Brain microvascular endothelial cell (primary cell): ENCODE measurements at regions not wholly inside any gene's neighbourhood (a gene's known extent, or its start where the extent isn't known, plus 50 kb on each side); places are given as distances from the start of the nearest gene placed in this dataset.

Experiments used
- DNase-seq: peaks from one replicate; pipeline ENCODE4 v3.0.0-alpha.2; 2020
- H3K27ac ChIP-seq: fragments of 250-450 bp; sonication (Bioruptor Pico); 2 replicates; pipeline ENCODE4 v1.5.1; 2020; ENCODE audit warnings: mild to moderate bottlenecking, moderate library complexity
- H3K27me3 ChIP-seq: fragments of 250-450 bp; sonication (Bioruptor Pico); replicated peaks from 2 replicates; pipeline ENCODE4 v1.5.1; 2020; ENCODE audit warnings: mild to moderate bottlenecking
- H3K36me3 ChIP-seq: fragments of 250-450 bp; sonication (Bioruptor Pico); replicated peaks from 2 replicates; pipeline ENCODE4 v1.5.1; 2020; ENCODE audit warnings: mild to moderate bottlenecking
- H3K4me3 ChIP-seq: 2 replicates; pipeline ENCODE4 v1.5.1; 2011; ENCODE audit warnings: low read depth, mild to moderate bottlenecking, control low read depth, low read length, moderate library complexity
- in situ Hi-C: cut with HindIII; loops from 2 replicates; pipeline ENCODE4 v1.10.0; 2017; ENCODE audit warnings: low sequenced_read_pairs, low pct_ligation_motif_present
- TF ChIP-seq, protein P1 (sequence below): IDR thresholded peaks from 2 replicates; pipeline ENCODE4 v1.5.1; 2011; ENCODE audit warnings: low read depth, mild to moderate bottlenecking, moderate library complexity, low read length, control low read depth, inconsistent platforms; ENCODE audit errors: missing control alignments

GRCh38 chr7:32179567-32179966 lies 109.4 kb upstream of the PDE1C start:
- TF ChIP-seq, protein P1, sequence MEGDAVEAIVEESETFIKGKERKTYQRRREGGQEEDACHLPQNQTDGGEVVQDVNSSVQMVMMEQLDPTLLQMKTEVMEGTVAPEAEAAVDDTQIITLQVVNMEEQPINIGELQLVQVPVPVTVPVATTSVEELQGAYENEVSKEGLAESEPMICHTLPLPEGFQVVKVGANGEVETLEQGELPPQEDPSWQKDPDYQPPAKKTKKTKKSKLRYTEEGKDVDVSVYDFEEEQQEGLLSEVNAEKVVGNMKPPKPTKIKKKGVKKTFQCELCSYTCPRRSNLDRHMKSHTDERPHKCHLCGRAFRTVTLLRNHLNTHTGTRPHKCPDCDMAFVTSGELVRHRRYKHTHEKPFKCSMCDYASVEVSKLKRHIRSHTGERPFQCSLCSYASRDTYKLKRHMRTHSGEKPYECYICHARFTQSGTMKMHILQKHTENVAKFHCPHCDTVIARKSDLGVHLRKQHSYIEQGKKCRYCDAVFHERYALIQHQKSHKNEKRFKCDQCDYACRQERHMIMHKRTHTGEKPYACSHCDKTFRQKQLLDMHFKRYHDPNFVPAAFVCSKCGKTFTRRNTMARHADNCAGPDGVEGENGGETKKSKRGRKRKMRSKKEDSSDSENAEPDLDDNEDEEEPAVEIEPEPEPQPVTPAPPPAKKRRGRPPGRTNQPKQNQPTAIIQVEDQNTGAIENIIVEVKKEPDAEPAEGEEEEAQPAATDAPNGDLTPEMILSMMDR: no peak
- Histone ChIP-seq H3K4me3 (no peak overlapping the region), H3K27ac (no peak overlapping the region), H3K27me3 (no peaks in the 10 kb centered on the region), H3K36me3 (no peaks in the 10 kb centered on the region)
- DNase-seq: no peak
- in situ Hi-C loops: no loop called here

DNA sequence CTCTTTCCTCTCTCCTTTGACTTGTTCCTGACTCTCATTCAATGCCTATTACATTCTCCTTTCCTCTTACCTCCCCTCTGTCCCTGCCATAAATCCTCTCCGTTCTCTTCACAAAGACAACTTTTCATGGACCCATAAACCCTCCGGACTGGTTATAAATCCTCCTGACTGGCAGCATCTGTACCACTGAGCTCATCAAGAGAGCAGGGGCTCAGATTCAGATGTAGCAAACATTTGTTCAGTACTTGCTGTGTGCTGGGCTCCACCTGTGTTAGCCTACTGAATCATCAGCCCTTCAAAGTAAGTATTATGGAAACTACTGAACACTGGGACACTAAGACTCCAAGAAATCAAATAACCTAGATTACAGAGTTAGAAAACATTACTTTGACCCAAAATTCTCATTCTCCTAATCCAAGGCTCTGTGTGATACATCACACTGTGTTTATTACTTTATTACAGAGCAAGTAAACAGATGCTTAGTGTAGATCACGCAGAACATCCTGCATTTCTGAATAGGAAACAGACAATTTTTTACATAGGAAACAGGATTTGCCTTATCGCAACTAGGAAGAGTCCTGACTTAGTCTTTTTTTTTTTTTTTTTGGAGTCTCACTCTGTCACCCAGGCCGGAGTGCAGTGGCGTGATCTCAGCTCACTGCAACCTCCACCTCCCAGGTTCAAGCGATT lies 108.6 kb upstream of the PDE1C start:
- Histone ChIP-seq H3K27me3 (no peaks in the 10 kb centered on the region), H3K36me3 (no peaks in the 10 kb centered on the region), H3K27ac (no peak overlapping the region), H3K4me3 (no peak overlapping the region)
- in situ Hi-C loops: no loop called here
- TF ChIP-seq, protein P1: no peak
- DNase-seq: no peak

DNA sequence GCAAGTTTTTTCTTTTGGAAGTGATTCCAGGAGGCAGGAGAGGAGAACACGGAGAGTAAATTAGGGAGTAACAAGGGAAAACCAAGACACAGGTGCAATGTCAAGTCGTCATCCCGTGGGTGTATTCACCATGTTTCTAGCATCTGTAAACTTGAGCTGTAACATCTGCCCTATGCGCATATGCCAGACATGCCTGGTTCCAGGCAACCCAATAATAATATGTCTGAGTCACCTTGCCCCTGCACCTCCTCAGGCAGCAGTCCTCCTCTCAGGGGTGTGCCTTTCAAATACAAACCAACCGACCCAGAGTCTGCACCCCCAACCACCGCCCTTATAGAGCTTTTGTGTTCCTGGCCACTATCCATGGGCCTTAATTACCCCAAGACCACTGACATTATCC lies 107.0 kb upstream of the PDE1C start:
- in situ Hi-C loops: no loop called here
- Histone ChIP-seq H3K4me3 (no peak overlapping the region), H3K36me3 (no peaks in the 10 kb centered on the region), H3K27ac (no peak overlapping the region), H3K27me3 (no peaks in the 10 kb centered on the region)
- TF ChIP-seq, protein P1: no peak
- no peak for DNase-seq

GRCh38 chr7:32175099-32175498 lies 104.9 kb upstream of the PDE1C start:
- H3K36me3 ChIP-seq: no peaks in the 10 kb centered on the region
- no peak overlapping the region for H3K4me3 ChIP-seq
- H3K27me3 ChIP-seq: no peaks in the 10 kb centered on the region
- TF ChIP-seq, protein P1: no peak
- in situ Hi-C loops: no loop called here
- no peak for DNase-seq
- no peak overlapping the region for H3K27ac ChIP-seq

GRCh38 chr7:32171248-32171647 lies 101.0 kb upstream of the PDE1C start:
- TF ChIP-seq, protein P1: no peak
- Histone ChIP-seq H3K4me3 (no peak overlapping the region), H3K27ac (no peak overlapping the region), H3K27me3 (no peaks in the 10 kb centered on the region), H3K36me3 (no peaks in the 10 kb centered on the region)
- in situ Hi-C loops: no loop called here
- no peak for DNase-seq

DNA sequence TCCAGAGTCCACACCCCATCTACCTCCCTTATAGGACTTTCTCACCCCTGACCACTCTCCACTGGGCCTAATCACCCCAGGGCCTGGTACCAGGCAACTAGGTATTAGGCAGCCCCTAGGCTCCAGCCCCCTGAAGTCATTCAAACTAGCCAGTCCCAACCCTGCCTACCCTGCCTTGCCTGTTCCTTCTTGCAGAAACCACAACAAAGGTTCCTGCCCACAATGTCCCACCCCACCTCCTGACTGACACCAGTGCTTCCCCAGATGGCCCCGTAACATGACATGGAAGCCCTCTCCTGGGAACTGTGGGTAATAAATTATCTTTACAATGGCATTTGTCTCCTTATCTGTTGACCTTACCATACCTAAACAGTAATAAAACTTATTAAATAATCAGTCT lies 100.6 kb upstream of the PDE1C start:
- no peak for DNase-seq
- Histone ChIP-seq H3K36me3 (no peaks in the 10 kb centered on the region), H3K27me3 (no peaks in the 10 kb centered on the region), H3K27ac (no peak overlapping the region), H3K4me3 (no peak overlapping the region)
- TF ChIP-seq, protein P1: no peak
- in situ Hi-C loops: no loop called here
